ENCODE measurements at regions not wholly inside any gene's neighbourhood (a gene's known extent, or its start where the extent isn't known, plus 50 kb on each side); places are given as distances from the start of the nearest gene placed in this dataset.

- Histone ChIP-seq H3K27me3 (ENCODE audit: insufficient read depth, poor library complexity, severe bottlenecking) (no peaks in the 10 kb centered on the region), H3K27ac (replicated peaks) (no peak overlapping the region), H3K4me3 (replicated peaks; ENCODE audit: insufficient read depth, low read length) (no peak overlapping the region)
- no peak for DNase-seq (ENCODE audit: low read depth in 1 of 2, low spot score in 1 of 2)
- TF ChIP-seq GABPA (IDR thresholded peaks at IDR 0.05; ENCODE audit: low read depth) = no peak
- TF ChIP-seq, protein P1, sequence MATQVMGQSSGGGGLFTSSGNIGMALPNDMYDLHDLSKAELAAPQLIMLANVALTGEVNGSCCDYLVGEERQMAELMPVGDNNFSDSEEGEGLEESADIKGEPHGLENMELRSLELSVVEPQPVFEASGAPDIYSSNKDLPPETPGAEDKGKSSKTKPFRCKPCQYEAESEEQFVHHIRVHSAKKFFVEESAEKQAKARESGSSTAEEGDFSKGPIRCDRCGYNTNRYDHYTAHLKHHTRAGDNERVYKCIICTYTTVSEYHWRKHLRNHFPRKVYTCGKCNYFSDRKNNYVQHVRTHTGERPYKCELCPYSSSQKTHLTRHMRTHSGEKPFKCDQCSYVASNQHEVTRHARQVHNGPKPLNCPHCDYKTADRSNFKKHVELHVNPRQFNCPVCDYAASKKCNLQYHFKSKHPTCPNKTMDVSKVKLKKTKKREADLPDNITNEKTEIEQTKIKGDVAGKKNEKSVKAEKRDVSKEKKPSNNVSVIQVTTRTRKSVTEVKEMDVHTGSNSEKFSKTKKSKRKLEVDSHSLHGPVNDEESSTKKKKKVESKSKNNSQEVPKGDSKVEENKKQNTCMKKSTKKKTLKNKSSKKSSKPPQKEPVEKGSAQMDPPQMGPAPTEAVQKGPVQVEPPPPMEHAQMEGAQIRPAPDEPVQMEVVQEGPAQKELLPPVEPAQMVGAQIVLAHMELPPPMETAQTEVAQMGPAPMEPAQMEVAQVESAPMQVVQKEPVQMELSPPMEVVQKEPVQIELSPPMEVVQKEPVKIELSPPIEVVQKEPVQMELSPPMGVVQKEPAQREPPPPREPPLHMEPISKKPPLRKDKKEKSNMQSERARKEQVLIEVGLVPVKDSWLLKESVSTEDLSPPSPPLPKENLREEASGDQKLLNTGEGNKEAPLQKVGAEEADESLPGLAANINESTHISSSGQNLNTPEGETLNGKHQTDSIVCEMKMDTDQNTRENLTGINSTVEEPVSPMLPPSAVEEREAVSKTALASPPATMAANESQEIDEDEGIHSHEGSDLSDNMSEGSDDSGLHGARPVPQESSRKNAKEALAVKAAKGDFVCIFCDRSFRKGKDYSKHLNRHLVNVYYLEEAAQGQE (IDR thresholded peaks at IDR 0.05; ENCODE audit: insufficient replicate concordance, low read depth) = no peak
- TF ChIP-seq, protein P2, sequence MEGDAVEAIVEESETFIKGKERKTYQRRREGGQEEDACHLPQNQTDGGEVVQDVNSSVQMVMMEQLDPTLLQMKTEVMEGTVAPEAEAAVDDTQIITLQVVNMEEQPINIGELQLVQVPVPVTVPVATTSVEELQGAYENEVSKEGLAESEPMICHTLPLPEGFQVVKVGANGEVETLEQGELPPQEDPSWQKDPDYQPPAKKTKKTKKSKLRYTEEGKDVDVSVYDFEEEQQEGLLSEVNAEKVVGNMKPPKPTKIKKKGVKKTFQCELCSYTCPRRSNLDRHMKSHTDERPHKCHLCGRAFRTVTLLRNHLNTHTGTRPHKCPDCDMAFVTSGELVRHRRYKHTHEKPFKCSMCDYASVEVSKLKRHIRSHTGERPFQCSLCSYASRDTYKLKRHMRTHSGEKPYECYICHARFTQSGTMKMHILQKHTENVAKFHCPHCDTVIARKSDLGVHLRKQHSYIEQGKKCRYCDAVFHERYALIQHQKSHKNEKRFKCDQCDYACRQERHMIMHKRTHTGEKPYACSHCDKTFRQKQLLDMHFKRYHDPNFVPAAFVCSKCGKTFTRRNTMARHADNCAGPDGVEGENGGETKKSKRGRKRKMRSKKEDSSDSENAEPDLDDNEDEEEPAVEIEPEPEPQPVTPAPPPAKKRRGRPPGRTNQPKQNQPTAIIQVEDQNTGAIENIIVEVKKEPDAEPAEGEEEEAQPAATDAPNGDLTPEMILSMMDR (IDR thresholded peaks at IDR 0.05; ENCODE audit: insufficient read depth, low read length) = no peak
- TF ChIP-seq POLR2AphosphoS5 (IDR thresholded peaks at IDR 0.05; ENCODE audit: low read depth) = no peak
- TF ChIP-seq SPI1 (IDR thresholded peaks at IDR 0.05; ENCODE audit: borderline replicate concordance, low read depth) = no peak
These were observed 1538.8 kb upstream of the CDH8 start for GRCh38 chr16:63575041-63575440.

DNA sequence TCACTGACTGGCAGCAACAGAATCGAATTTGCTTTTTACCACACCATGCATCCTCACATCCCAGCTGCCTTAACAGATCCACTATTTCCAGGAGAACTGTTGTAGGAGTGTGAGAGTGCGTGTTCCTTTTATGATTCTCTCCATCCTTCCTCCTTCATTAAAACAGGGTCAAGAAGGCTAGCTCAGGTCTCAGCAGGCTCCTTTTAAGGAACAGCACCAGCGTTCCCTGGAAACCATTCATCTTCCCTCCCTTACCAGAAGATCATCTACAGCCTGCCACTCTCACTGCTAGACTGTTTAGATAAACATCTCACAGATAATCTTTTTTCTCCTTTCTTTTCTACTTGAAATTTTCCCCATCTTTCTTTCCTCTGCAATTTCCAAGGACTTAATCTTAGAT is 1531.9 kb upstream of the CDH8 start:
- no peaks in the 10 kb centered on the region for H3K27me3 ChIP-seq (ENCODE audit: insufficient read depth, poor library complexity, severe bottlenecking)
- no peak for TF ChIP-seq SPI1 (IDR thresholded peaks at IDR 0.05; ENCODE audit: borderline replicate concordance, low read depth)
- no peak for TF ChIP-seq GABPA (IDR thresholded peaks at IDR 0.05; ENCODE audit: low read depth)
- TF ChIP-seq POLR2AphosphoS5 (IDR thresholded peaks at IDR 0.05; ENCODE audit: low read depth) = no peak
- TF ChIP-seq, protein P2 (IDR thresholded peaks at IDR 0.05; ENCODE audit: insufficient read depth, low read length) = no peak
- TF ChIP-seq, protein P1 (IDR thresholded peaks at IDR 0.05; ENCODE audit: insufficient replicate concordance, low read depth) = no peak
- DNase-seq (ENCODE audit: low read depth in 1 of 2, low spot score in 1 of 2) = no peak

GRCh38 chr16:63563819-63564505 is 1527.7 kb upstream of the CDH8 start:
- Histone ChIP-seq H3K27me3 (ENCODE audit: insufficient read depth, poor library complexity, severe bottlenecking) (no peaks in the 10 kb centered on the region), H3K27ac (replicated peaks) (no peak overlapping the region), H3K4me3 (replicated peaks; ENCODE audit: insufficient read depth, low read length) (no peak overlapping the region)
- TF ChIP-seq GABPA (IDR thresholded peaks at IDR 0.05; ENCODE audit: low read depth) = no peak
- TF ChIP-seq, protein P2 (IDR thresholded peaks at IDR 0.05; ENCODE audit: insufficient read depth, low read length) = no peak
- TF ChIP-seq POLR2AphosphoS5 (IDR thresholded peaks at IDR 0.05; ENCODE audit: low read depth) = no peak
- DNase-seq (ENCODE audit: low read depth in 1 of 2, low spot score in 1 of 2) = no peak

More for the DNA sequence above, 1531.9 kb upstream of the CDH8 start:
- Histone ChIP-seq H3K4me3 (replicated peaks; ENCODE audit: insufficient read depth, low read length) (no peak overlapping the region), H3K27ac (replicated peaks) (no peak overlapping the region)

GRCh38 chr16:63553980-63554379 is 1517.7 kb upstream of the CDH8 start:
- TF ChIP-seq, protein P1 (IDR thresholded peaks at IDR 0.05; ENCODE audit: insufficient replicate concordance, low read depth) = no peak
- TF ChIP-seq SPI1 (IDR thresholded peaks at IDR 0.05; ENCODE audit: borderline replicate concordance, low read depth) (no peak), POLR2AphosphoS5 (IDR thresholded peaks at IDR 0.05; ENCODE audit: low read depth) (no peak), GABPA (IDR thresholded peaks at IDR 0.05; ENCODE audit: low read depth) (no peak)
- TF ChIP-seq, protein P2 (IDR thresholded peaks at IDR 0.05; ENCODE audit: insufficient read depth, low read length) = no peak
- Histone ChIP-seq H3K27ac (replicated peaks) (no peak overlapping the region), H3K27me3 (ENCODE audit: insufficient read depth, poor library complexity, severe bottlenecking) (no peaks in the 10 kb centered on the region)

More at GRCh38 chr16:63553980-63554379, 1517.7 kb upstream of the CDH8 start:
- H3K4me3 ChIP-seq (replicated peaks; ENCODE audit: insufficient read depth, low read length) = no peak overlapping the region
- DNase-seq (ENCODE audit: low read depth in 1 of 2, low spot score in 1 of 2) = no peak

All from HL-60 (cell line).